H1 (cell line): ENCODE measurements at regions not wholly inside any gene's neighbourhood (a gene's known extent, or its start where the extent isn't known, plus 50 kb on each side); places are given as distances from the start of the nearest gene placed in this dataset.

Source experiments
- ATF3 ChIP-seq: IDR thresholded peaks from 2 replicates; pipeline ENCODE4 v1.6.1; 2011; ENCODE audit warnings: low read depth, mild to moderate bottlenecking, low read length; ENCODE audit not compliant: insufficient read depth
- CBX8 ChIP-seq: fragments of 300-800, 300-1000 bp; sonication (generic); IDR thresholded peaks from 2 replicates; pipeline ENCODE4 v1.7.1; 2016; ENCODE audit warnings: low read depth, low read length, borderline replicate concordance
- EP300 ChIP-seq, 2 experiments: IDR thresholded peaks; 1 replicate in 1 of 2; 2 replicates in 1 of 2; pipeline ENCODE4 v1.6.1; 2011 to 2012; ENCODE audit warnings: low read depth in 2 of 2, low read length in 2 of 2, mild to moderate bottlenecking in 2 of 2, borderline replicate concordance in 1 of 2, inconsistent platforms in 1 of 2, moderate library complexity in 1 of 2
- FOSL1 ChIP-seq: IDR thresholded peaks from 2 replicates; pipeline ENCODE4 v1.6.1; 2011; ENCODE audit warnings: mild to moderate bottlenecking, low read depth, low read length, moderate library complexity; ENCODE audit not compliant: insufficient read depth
- JUND ChIP-seq: IDR thresholded peaks from 2 replicates; pipeline ENCODE4 v1.6.1; 2011; ENCODE audit warnings: mild to moderate bottlenecking, improper control_type of control experiment, low read length
- KDM5A ChIP-seq: fragments of 200-600 bp; IDR thresholded peaks from 2 replicates; pipeline ENCODE4 v1.7.1; 2012; ENCODE audit warnings: mild to moderate bottlenecking, low read length, inconsistent platforms, mixed read lengths
- POLR2A ChIP-seq, 2 experiments: IDR thresholded peaks; 1 replicate in 1 of 2; 2 replicates in 1 of 2; pipeline ENCODE4 v1.6.1; 2011; ENCODE audit warnings: low read depth in 2 of 2, low read length in 2 of 2, mild to moderate bottlenecking in 2 of 2; ENCODE audit errors: control extremely low read depth in 1 of 2
- SIN3A ChIP-seq, 2 experiments: IDR thresholded peaks in 1 of 2; conservative IDR thresholded peaks in 1 of 2; 2 replicates each; pipeline ENCODE4 v1.6.1; 2011 to 2012; ENCODE audit warnings: low read length in 2 of 2, improper control_type of control experiment in 1 of 2, low read depth in 1 of 2, mild to moderate bottlenecking in 1 of 2
- SRF ChIP-seq: IDR thresholded peaks from 2 replicates; pipeline ENCODE4 v1.6.1; 2011; ENCODE audit warnings: mild to moderate bottlenecking, low read depth, low read length, moderate library complexity
- SUZ12 ChIP-seq: fragments of 200-600 bp; sonication (generic); IDR thresholded peaks from 2 replicates; pipeline ENCODE4 v1.6.1; 2012; ENCODE audit warnings: mild to moderate bottlenecking, inconsistent platforms, low read length, moderate library complexity, mixed read lengths
- TF ChIP-seq, protein P1 (sequence below), 3 experiments: IDR thresholded peaks; 1 replicate in 2 of 3; 2 replicates in 1 of 3; pipeline versions ENCODE4 v1.5.1 to v1.6.1; 2011; ENCODE audit warnings: low read length in 3 of 3, mild to moderate bottlenecking in 3 of 3, inconsistent platforms in 2 of 3, low read depth in 1 of 3, moderate library complexity in 1 of 3; ENCODE audit not compliant: insufficient read depth in 1 of 3; ENCODE audit errors: control extremely low read depth in 1 of 3

DNA sequence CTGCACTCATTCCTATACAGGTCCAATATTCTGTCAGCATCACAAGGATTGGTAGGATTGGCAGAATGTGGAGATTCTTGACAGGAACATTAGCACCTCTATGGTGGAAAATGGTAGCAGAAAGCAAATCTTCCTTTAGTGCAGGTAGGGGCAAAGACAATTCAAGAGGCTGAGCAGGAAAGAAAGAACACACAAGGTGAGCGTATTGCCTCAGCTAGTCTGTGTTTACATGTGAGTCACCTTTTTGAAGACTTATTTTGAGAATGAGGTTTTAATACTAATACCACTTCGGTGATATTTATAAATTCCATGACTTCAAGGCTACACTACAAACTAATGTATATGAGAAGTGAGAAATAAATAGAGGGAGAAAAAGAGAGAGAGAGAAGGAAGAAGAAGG, 717.0 kb downstream of the BRINP1 start:
- TF ChIP-seq JUND (no peak), SUZ12 (no peak), SRF (no peak), EP300 (IDR thresholded peaks at IDR 0.05; ENCODE audit: borderline replicate concordance in 1 of 2, low read depth in 2 of 2, low read length in 2 of 2) (no peak), KDM5A (no peak), POLR2A (IDR thresholded peaks at IDR 0.05; ENCODE audit: control extremely low read depth in 1 of 2, low read depth in 2 of 2, low read length in 2 of 2) (no peak), ATF3 (no peak), FOSL1 (no peak), CBX8 (no peak), SIN3A (conservative IDR thresholded peaks at IDR 0.05 in 1 of 2, IDR thresholded peaks at IDR 0.05 in 1 of 2; ENCODE audit: low read depth in 1 of 2, low read length in 2 of 2) (no peak)
- TF ChIP-seq, protein P1, sequence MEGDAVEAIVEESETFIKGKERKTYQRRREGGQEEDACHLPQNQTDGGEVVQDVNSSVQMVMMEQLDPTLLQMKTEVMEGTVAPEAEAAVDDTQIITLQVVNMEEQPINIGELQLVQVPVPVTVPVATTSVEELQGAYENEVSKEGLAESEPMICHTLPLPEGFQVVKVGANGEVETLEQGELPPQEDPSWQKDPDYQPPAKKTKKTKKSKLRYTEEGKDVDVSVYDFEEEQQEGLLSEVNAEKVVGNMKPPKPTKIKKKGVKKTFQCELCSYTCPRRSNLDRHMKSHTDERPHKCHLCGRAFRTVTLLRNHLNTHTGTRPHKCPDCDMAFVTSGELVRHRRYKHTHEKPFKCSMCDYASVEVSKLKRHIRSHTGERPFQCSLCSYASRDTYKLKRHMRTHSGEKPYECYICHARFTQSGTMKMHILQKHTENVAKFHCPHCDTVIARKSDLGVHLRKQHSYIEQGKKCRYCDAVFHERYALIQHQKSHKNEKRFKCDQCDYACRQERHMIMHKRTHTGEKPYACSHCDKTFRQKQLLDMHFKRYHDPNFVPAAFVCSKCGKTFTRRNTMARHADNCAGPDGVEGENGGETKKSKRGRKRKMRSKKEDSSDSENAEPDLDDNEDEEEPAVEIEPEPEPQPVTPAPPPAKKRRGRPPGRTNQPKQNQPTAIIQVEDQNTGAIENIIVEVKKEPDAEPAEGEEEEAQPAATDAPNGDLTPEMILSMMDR (IDR thresholded peaks at IDR 0.05; ENCODE audit: control extremely low read depth in 1 of 3, insufficient read depth in 1 of 3, low read depth in 1 of 3, low read length in 3 of 3): no peak
